LNCAP (cell line): ENCODE measurements at regions not wholly inside any gene's neighbourhood (a gene's known extent, or its start where the extent isn't known, plus 50 kb on each side); places are given as distances from the start of the nearest gene placed in this dataset.

Experiments
- CTCF ChIP-seq: fragments of 450-650 bp; IDR thresholded peaks from 2 replicates; pipeline ENCODE4 v1.5.1; 2017; ENCODE audit warnings: mild to moderate bottlenecking

GRCh38 chr3:101068876-101069606 lies 75.8 kb upstream of the ABI3BP start:
- no peak for TF ChIP-seq CTCF

GRCh38 chr3:101066711-101067129 lies 73.5 kb upstream of the ABI3BP start:
- no peak for TF ChIP-seq CTCF

- no peak for TF ChIP-seq CTCF
These were observed 72.7 kb upstream of the ABI3BP start for GRCh38 chr3:101065962-101066361.

GRCh38 chr3:101063401-101063800 lies 70.2 kb upstream of the ABI3BP start:
- TF ChIP-seq CTCF, result no peak

GRCh38 chr3:101061312-101061711 lies 68.1 kb upstream of the ABI3BP start:
- TF ChIP-seq CTCF, result no peak

- TF ChIP-seq CTCF, result no peak
These were observed 57.6 kb upstream of the ABI3BP start for GRCh38 chr3:101050866-101051265.

- no peak for TF ChIP-seq CTCF
These were observed 56.8 kb upstream of the ABI3BP start for GRCh38 chr3:101050046-101050445.

- TF ChIP-seq CTCF, result no peak
These were observed 56.3 kb upstream of the ABI3BP start for GRCh38 chr3:101049532-101049931.
